HCT116 (cell line): ENCODE measurements at regions not wholly inside any gene's neighbourhood (a gene's known extent, or its start where the extent isn't known, plus 50 kb on each side); places are given as distances from the start of the nearest gene placed in this dataset.

Experiments used
- ATAC-seq: fragments of 200-7000 bp; cut with Tn5 transposase; 2 replicates; pipeline ENCODE4 v1.9.1; 2020; ENCODE audit warnings: mild to moderate bottlenecking, moderate library complexity
- BruUV-seq: library from RNA; stranded (reverse); fragments of 400-500 nt; replicated peaks from 2 replicates; lab custom pipeline; 2021; lab: Mats Ljungman, UMichigan
- CTCF ChIA-PET: fragments of 300-600 bp; sonication (Branson Sonifier 250); formaldehyde crosslinking; loops from one replicate; lab custom pipeline; 2021; ENCODE audit warnings: antibody characterized with exemption; lab: Charles Lee
- POLR2A ChIA-PET: fragments of 300-600, 350-600 bp; sonication (Branson Sonifier 250); formaldehyde crosslinking; loops from one replicate; lab custom pipeline; 2021; ENCODE audit warnings: antibody characterized with exemption; lab: Charles Lee
- RAD21 ChIA-PET, 2 experiments: fragments of 300-600 bp; sonication (Branson Sonifier 250); formaldehyde crosslinking; loops; one replicate each; lab custom pipeline; 2023; ENCODE audit warnings: low total read pairs in 2 of 2; ENCODE audit not compliant: uncharacterized antibody in 2 of 2, unreplicated experiment in 2 of 2, low non-redundant PET in 1 of 2; lab: Charles Lee
- DNase-seq: peaks from one replicate; pipeline ENCODE4 v3.0.0-alpha.2; 2010; ENCODE audit warnings: low read depth, low spot score
- H2AFZ ChIP-seq: fragments of 200-600 bp; shearing (Covaris generic), sonication (generic); 2 replicates; pipeline ENCODE4 v1.6.1; 2017; ENCODE audit warnings: low read depth, mixed run types, mixed read lengths, antibody characterized with exemption, low read length; ENCODE audit not compliant: poor library complexity, severe bottlenecking
- H3K27ac ChIP-seq: 2 replicates; pipeline ENCODE4 v1.5.1; 2012; ENCODE audit warnings: low read depth, low read length
- H3K27me3 ChIP-seq: fragments of 200-600 bp; sonication (generic); 2 replicates; pipeline ENCODE4 v1.6.1; 2016; ENCODE audit warnings: mixed run types, low read length, mixed read lengths; ENCODE audit not compliant: insufficient read depth
- H3K36me3 ChIP-seq, 2 experiments: fragments of 200-500 bp in 1 of 2; fragments of 200-600 bp in 1 of 2; sonication (Bioruptor generic) in 1 of 2; sonication (generic) in 1 of 2; 2 replicates each; pipeline versions ENCODE4 v1.5.1 to v1.6.1; 2014 to 2016; ENCODE audit warnings: low read length in 2 of 2, inconsistent platforms in 1 of 2, mixed read lengths in 1 of 2, mixed run types in 1 of 2; ENCODE audit not compliant: insufficient read depth in 2 of 2, control insufficient read depth in 1 of 2
- H3K4me1 ChIP-seq, 2 experiments: fragments of 200-600 bp in 1 of 2; sonication (generic) in 1 of 2; 2 replicates each; pipeline versions ENCODE4 v1.5.1 to v1.6.1; 2012 to 2017; ENCODE audit warnings: low read length in 2 of 2, inconsistent platforms in 1 of 2, mild to moderate bottlenecking in 1 of 2, mixed read lengths in 1 of 2, mixed run types in 1 of 2, moderate library complexity in 1 of 2; ENCODE audit not compliant: insufficient read depth in 2 of 2, control insufficient read depth in 1 of 2
- H3K4me2 ChIP-seq: fragments of 200-600 bp; sonication (generic); 2 replicates; pipeline ENCODE4 v1.6.1; 2017; ENCODE audit warnings: mixed run types, low read length, mixed read lengths
- H3K4me3 ChIP-seq, 2 experiments: fragments of 200-600 bp in 1 of 2; sonication (generic) in 1 of 2; replicated peaks in 1 of 2; 2 replicates each; pipeline ENCODE4 v1.5.1; 2011 to 2016; ENCODE audit warnings: low read length in 2 of 2, control low read depth in 1 of 2, low read depth in 1 of 2, mild to moderate bottlenecking in 1 of 2, mixed read lengths in 1 of 2, mixed run types in 1 of 2
- H3K79me2 ChIP-seq: fragments of 200-600 bp; sonication (generic); 2 replicates; pipeline ENCODE4 v1.6.1; 2017; ENCODE audit warnings: mild to moderate bottlenecking, mixed run types, low read length, moderate library complexity, mixed read lengths; ENCODE audit not compliant: insufficient read depth
- H3K9ac ChIP-seq: fragments of 200-600 bp; sonication (generic); 2 replicates; pipeline ENCODE4 v1.6.1; 2016; ENCODE audit warnings: low read length, mixed read lengths
- H3K9me2 ChIP-seq: fragments of 200-600 bp; sonication (generic), shearing (Covaris generic); 2 replicates; pipeline ENCODE4 v1.6.1; 2017; ENCODE audit warnings: mixed run types, mild to moderate bottlenecking, moderate library complexity; ENCODE audit not compliant: insufficient read depth
- H3K9me3 ChIP-seq, 2 experiments: fragments of 200-500 bp in 1 of 2; fragments of 200-600 bp in 1 of 2; sonication (Bioruptor generic) in 1 of 2; sonication (generic) in 1 of 2; 2 replicates each; pipeline ENCODE4 v1.6.1; 2014 to 2017; ENCODE audit warnings: low read length in 2 of 2, mixed read lengths in 2 of 2, inconsistent platforms in 1 of 2, low read depth in 1 of 2, mild to moderate bottlenecking in 1 of 2, mixed run types in 1 of 2, moderate library complexity in 1 of 2; ENCODE audit not compliant: control insufficient read depth in 1 of 2, insufficient read depth in 1 of 2
- H4K20me1 ChIP-seq: fragments of 200-600 bp; sonication (generic), shearing (Covaris generic); 2 replicates; pipeline ENCODE4 v1.6.1; 2017; ENCODE audit warnings: mixed run types, mild to moderate bottlenecking, moderate library complexity; ENCODE audit not compliant: insufficient read depth
- CBX3 ChIP-seq: IDR thresholded peaks from 2 replicates; pipeline ENCODE4 v1.6.1; 2012; ENCODE audit warnings: low read depth
- CEBPB ChIP-seq: IDR thresholded peaks from 2 replicates; pipeline ENCODE4 v1.6.1; 2012; ENCODE audit warnings: low read depth
- EZH2phosphoT487 ChIP-seq: fragments of 200-600 bp; IDR thresholded peaks from 2 replicates; pipeline ENCODE4 v1.6.1; 2018; ENCODE audit warnings: antibody characterized with exemption, borderline replicate concordance
- FOSL1 ChIP-seq: IDR thresholded peaks from 2 replicates; pipeline ENCODE4 v1.6.1; 2012; ENCODE audit warnings: low read depth
- MAX ChIP-seq: IDR thresholded peaks from 2 replicates; pipeline ENCODE4 v1.6.1; 2012
- RAD21 ChIP-seq: IDR thresholded peaks from 2 replicates; pipeline ENCODE4 v1.6.1; 2012; ENCODE audit warnings: low read depth, mild to moderate bottlenecking
- SRF ChIP-seq: IDR thresholded peaks from 2 replicates; pipeline ENCODE4 v1.6.1; 2012; ENCODE audit warnings: low read depth
- YY1 ChIP-seq: IDR thresholded peaks from 2 replicates; pipeline ENCODE4 v1.6.1; 2011; ENCODE audit warnings: low read length, low read depth, moderate library complexity, mild to moderate bottlenecking; ENCODE audit not compliant: insufficient replicate concordance; ENCODE audit errors: extremely low read depth
- ZNF274 ChIP-seq: fragments of 200-500 bp; sonication (Bioruptor generic); IDR thresholded peaks from 2 replicates; pipeline ENCODE4 v1.6.1; 2014; ENCODE audit warnings: mild to moderate bottlenecking, low read depth, low read length, inconsistent platforms
- intact Hi-C: fragments of 100-400 bp; cut with micrococcal nuclease; formaldehyde crosslinking; loops from 2 replicates; pipeline ENCODE4 v1.10.0; 2022
- TF ChIP-seq, protein P1 (sequence below), 3 experiments: fragments of 200-600 bp in 1 of 3; sonication (generic) in 1 of 3; IDR thresholded peaks in 2 of 3; conservative IDR thresholded peaks in 1 of 3; 2 replicates each; pipeline ENCODE4 v1.5.1; 2012 to 2017; ENCODE audit warnings: low read depth in 2 of 3, low read length in 2 of 3, antibody characterized with exemption in 1 of 3, borderline replicate concordance in 1 of 3, control low read depth in 1 of 3, mild to moderate bottlenecking in 1 of 3, mixed read lengths in 1 of 3, mixed run types in 1 of 3, moderate library complexity in 1 of 3; ENCODE audit not compliant: insufficient read depth in 1 of 3

- no peak for DNase-seq
- no peaks in the 10 kb centered on the region for H3K4me1 ChIP-seq
- no peak overlapping the region for H3K27ac ChIP-seq
- H3K9me3 ChIP-seq = peaks cover 0 to 3% of the 10 kb centered on the region in 2 experiments; a peak in 1 of 4 replicates
- ChIA-PET RAD21 (no interaction called here), POLR2A (no interaction called here), CTCF (no interaction called here)
- no peak overlapping the region for H3K4me2 ChIP-seq
- H3K79me2 ChIP-seq = no peaks in the 10 kb centered on the region
- no peaks in the 10 kb centered on the region for H3K36me3 ChIP-seq
- BruUV-seq = no TSS peak
- H3K9me2 ChIP-seq = no peaks in the 10 kb centered on the region
- H4K20me1 ChIP-seq = no peaks in the 10 kb centered on the region
- intact Hi-C loops = no loop called here
- no peak overlapping the region for H2AFZ ChIP-seq
- ATAC-seq = no peak
- TF ChIP-seq RAD21 = no peak
- no peak for TF ChIP-seq SRF
- no peak for TF ChIP-seq EZH2phosphoT487
- no peak for TF ChIP-seq CEBPB
- no peak for TF ChIP-seq MAX
- TF ChIP-seq YY1 = no peak
- no peak for TF ChIP-seq CBX3
- no peak for TF ChIP-seq FOSL1
- TF ChIP-seq, protein P1, sequence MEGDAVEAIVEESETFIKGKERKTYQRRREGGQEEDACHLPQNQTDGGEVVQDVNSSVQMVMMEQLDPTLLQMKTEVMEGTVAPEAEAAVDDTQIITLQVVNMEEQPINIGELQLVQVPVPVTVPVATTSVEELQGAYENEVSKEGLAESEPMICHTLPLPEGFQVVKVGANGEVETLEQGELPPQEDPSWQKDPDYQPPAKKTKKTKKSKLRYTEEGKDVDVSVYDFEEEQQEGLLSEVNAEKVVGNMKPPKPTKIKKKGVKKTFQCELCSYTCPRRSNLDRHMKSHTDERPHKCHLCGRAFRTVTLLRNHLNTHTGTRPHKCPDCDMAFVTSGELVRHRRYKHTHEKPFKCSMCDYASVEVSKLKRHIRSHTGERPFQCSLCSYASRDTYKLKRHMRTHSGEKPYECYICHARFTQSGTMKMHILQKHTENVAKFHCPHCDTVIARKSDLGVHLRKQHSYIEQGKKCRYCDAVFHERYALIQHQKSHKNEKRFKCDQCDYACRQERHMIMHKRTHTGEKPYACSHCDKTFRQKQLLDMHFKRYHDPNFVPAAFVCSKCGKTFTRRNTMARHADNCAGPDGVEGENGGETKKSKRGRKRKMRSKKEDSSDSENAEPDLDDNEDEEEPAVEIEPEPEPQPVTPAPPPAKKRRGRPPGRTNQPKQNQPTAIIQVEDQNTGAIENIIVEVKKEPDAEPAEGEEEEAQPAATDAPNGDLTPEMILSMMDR (IDR thresholded peaks at IDR 0.05 in 2 of 3, conservative IDR thresholded peaks at IDR 0.05 in 1 of 3; ENCODE audit: borderline replicate concordance in 1 of 3, insufficient read depth in 1 of 3, low read depth in 2 of 3, low read length in 2 of 3) = no peak
- TF ChIP-seq ZNF274 = no peak
- no peaks in the 10 kb centered on the region for H3K27me3 ChIP-seq
- H3K4me3 ChIP-seq = no peak overlapping the region
- no peak overlapping the region for H3K9ac ChIP-seq
Measured at GRCh38 chr13:78334059-78334458, 269.3 kb downstream of the POU4F1 start.
